ENCODE measurements at regions not wholly inside any gene's neighbourhood (a gene's known extent, or its start where the extent isn't known, plus 50 kb on each side); places are given as distances from the start of the nearest gene placed in this dataset.

GRCh38 chr4:170306208-170306607 is 216.5 kb upstream of the AADAT start:
- DNase-seq (ENCODE audit: low spot score) = no peak

- DNase-seq (ENCODE audit: low spot score) = no peak
Observed at GRCh38 chr4:170305627-170306026, 215.9 kb upstream of the AADAT start.

GRCh38 chr4:170281027-170281426 is 191.3 kb upstream of the AADAT start:
- no peak for DNase-seq (ENCODE audit: low spot score)

GRCh38 chr4:170278460-170278859 is 188.7 kb upstream of the AADAT start:
- DNase-seq (ENCODE audit: low spot score) = no peak

GRCh38 chr4:170274616-170275015 is 184.9 kb upstream of the AADAT start:
- no peak for DNase-seq (ENCODE audit: low spot score)

- no peak for DNase-seq (ENCODE audit: low spot score)
Observed at GRCh38 chr4:170272959-170273358, 183.2 kb upstream of the AADAT start.

GRCh38 chr4:170271723-170272122 is 182.0 kb upstream of the AADAT start:
- DNase-seq (ENCODE audit: low spot score) = no peak

GRCh38 chr4:170270628-170271027 is 180.9 kb upstream of the AADAT start:
- no peak for DNase-seq (ENCODE audit: low spot score)

GRCh38 chr4:170269950-170270349 is 180.2 kb upstream of the AADAT start:
- no peak for DNase-seq (ENCODE audit: low spot score)

GRCh38 chr4:170259631-170260153 is 169.9 kb upstream of the AADAT start:
- DNase-seq (ENCODE audit: low spot score) = peak; percentile 90

GRCh38 chr4:170256807-170257206 is 167.1 kb upstream of the AADAT start:
- no peak for DNase-seq (ENCODE audit: low spot score)

GRCh38 chr4:170248576-170248975 is 158.8 kb upstream of the AADAT start:
- no peak for DNase-seq (ENCODE audit: low spot score)

GRCh38 chr4:170248029-170248428 is 158.3 kb upstream of the AADAT start:
- DNase-seq (ENCODE audit: low spot score) = no peak

GRCh38 chr4:170247596-170247995 is 157.8 kb upstream of the AADAT start:
- DNase-seq (ENCODE audit: low spot score) = no peak

- no peak for DNase-seq (ENCODE audit: low spot score)
Observed at GRCh38 chr4:170243662-170244288, 154.0 kb upstream of the AADAT start.

GRCh38 chr4:170242471-170242870 is 152.7 kb upstream of the AADAT start:
- no peak for DNase-seq (ENCODE audit: low spot score)

- no peak for DNase-seq (ENCODE audit: low spot score)
Observed at GRCh38 chr4:170234800-170235199, 145.0 kb upstream of the AADAT start.

GRCh38 chr4:170231377-170231776 is 141.6 kb upstream of the AADAT start:
- DNase-seq (ENCODE audit: low spot score) = no peak

- no peak for DNase-seq (ENCODE audit: low spot score)
Observed at GRCh38 chr4:170230242-170230641, 140.5 kb upstream of the AADAT start.

GRCh38 chr4:170229006-170229405 is 139.2 kb upstream of the AADAT start:
- no peak for DNase-seq (ENCODE audit: low spot score)

GRCh38 chr4:170227928-170228327 is 138.2 kb upstream of the AADAT start:
- no peak for DNase-seq (ENCODE audit: low spot score)

GRCh38 chr4:170226288-170226687 is 136.5 kb upstream of the AADAT start:
- DNase-seq (ENCODE audit: low spot score) = no peak

GRCh38 chr4:170214731-170215130 is 125.0 kb upstream of the AADAT start:
- no peak for DNase-seq (ENCODE audit: low spot score)

- no peak for DNase-seq (ENCODE audit: low spot score)
Observed at GRCh38 chr4:170214101-170214500, 124.3 kb upstream of the AADAT start.

Measured in SK-N-DZ (cell line).